Left ventricle myocardium superior (tissue), 1 donor: ENCODE measurements at regions not wholly inside any gene's neighbourhood (a gene's known extent, or its start where the extent isn't known, plus 50 kb on each side); places are given as distances from the start of the nearest gene placed in this dataset.

ENCODE experiments used
- ATAC-seq: fragments of 200-7000 bp; cut with Tn5 transposase; one replicate; pipeline ENCODE4 v1.9.1; 2020; ENCODE audit warnings: mild to moderate bottlenecking, moderate library complexity
- DNase-seq: peaks from one replicate; pipeline ENCODE4 v3.0.0-alpha.2; 2020
- intact Hi-C: fragments of 100-400 bp; cut with micrococcal nuclease; formaldehyde crosslinking; loops from one replicate; pipeline ENCODE4 v1.11.0; 2022
- donor health status: DM: no; HTN: yes; CAD: no; lungs with severe emphysema.

DNA sequence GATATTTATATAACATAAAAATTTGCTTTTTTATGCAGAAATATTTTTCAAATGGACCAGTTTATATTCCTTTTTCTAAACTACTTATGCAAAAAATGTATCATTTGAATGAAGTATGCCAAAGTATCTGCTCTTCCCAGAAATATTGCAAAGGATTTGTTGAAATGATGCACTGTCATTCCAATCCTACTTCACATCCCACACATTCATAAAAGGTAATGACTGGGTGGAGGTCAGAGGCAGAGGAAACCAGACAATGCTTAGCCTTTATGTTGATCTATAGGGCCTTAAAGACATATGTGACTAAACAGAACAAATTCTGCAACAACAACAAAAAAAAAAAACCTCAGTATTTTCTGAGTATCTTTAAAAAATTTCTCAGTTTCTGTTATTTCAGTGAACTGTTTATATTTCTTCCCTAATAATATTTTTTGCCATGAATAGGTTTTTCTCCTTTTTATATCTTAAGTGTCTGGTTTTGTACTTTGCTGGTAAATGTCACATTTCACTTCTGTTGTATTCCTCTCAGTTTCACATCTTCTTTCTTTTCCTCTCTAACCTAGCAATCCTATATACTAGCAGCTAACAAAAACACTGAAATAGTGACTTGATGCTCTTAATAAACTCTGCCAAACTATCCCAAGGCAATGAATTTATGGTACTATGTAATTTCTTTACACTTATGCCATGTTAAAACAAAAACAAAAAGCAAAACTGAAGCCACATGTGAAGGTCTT, 374.1 kb downstream of the BCKDHB start:
- no peak for ATAC-seq
- DNase-seq, result no peak
- intact Hi-C loops, result no loop called here

GRCh38 chr6:80478030-80478429, 371.6 kb downstream of the BCKDHB start:
- DNase-seq, result no peak
- ATAC-seq, result no peak
- intact Hi-C loops, result no loop called here

- intact Hi-C loops, result no loop called here
- DNase-seq, result no peak
- ATAC-seq, result no peak
Observed at GRCh38 chr6:80477591-80477990, 371.1 kb downstream of the BCKDHB start.

- intact Hi-C loops, result no loop called here
- ATAC-seq (no peak), DNase-seq (no peak)
Observed at GRCh38 chr6:80472271-80472670, 365.8 kb downstream of the BCKDHB start.

DNA sequence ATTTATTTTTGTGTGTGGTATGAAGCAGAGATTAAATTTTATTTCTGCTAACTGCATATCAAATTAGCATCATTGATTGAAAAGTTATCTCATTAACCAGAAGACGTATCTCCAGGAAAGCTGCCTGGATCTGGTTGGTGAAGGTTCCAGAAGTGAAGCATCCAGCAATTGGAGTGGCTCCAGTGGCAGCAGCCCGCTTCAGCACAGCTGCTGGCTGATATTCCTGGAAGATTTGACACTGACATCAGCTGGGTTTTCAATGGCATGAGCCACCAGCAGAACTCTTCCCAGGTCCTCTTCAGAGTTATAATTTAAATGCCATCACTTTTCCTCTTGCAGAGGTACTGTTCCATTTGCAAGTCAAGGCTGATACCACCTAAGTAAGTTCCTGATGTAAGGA, 363.5 kb downstream of the BCKDHB start:
- peak; percentile 26 for DNase-seq
- peak; percentile 57 for ATAC-seq
- intact Hi-C loops, result no loop called here

GRCh38 chr6:80468398-80468797, 361.9 kb downstream of the BCKDHB start:
- DNase-seq, result no peak
- ATAC-seq, result no peak
- intact Hi-C loops, result no loop called here

GRCh38 chr6:80467408-80467807, 360.9 kb downstream of the BCKDHB start:
- ATAC-seq (peak; percentile 100), DNase-seq (no peak)
- intact Hi-C loops, result no loop called here

DNA sequence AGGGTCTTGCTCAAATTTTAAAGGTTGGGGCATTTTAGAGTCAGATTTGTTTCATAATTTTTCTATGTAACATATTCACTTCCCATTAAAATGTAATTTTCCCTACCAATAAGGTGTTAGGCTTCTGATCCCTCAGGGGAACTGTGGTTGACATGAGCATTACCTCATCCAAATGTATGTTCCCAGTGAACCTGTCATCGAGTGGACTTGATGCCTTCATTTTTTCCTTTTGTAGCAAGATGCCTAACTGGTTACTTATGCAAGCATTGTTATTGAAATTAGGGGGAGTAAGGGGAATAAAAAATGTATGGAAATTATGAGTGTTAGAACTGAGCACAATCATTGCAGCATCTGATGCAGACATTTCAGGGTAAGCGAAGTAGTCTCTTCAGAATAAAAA, 360.5 kb downstream of the BCKDHB start:
- ATAC-seq, result no peak
- DNase-seq, result no peak

GRCh38 chr6:80465513-80465912, 359.0 kb downstream of the BCKDHB start:
- DNase-seq, result no peak
- intact Hi-C loops, result no loop called here
- ATAC-seq, result no peak

More for the DNA sequence above, 360.5 kb downstream of the BCKDHB start:
- intact Hi-C loops, result no loop called here

DNA sequence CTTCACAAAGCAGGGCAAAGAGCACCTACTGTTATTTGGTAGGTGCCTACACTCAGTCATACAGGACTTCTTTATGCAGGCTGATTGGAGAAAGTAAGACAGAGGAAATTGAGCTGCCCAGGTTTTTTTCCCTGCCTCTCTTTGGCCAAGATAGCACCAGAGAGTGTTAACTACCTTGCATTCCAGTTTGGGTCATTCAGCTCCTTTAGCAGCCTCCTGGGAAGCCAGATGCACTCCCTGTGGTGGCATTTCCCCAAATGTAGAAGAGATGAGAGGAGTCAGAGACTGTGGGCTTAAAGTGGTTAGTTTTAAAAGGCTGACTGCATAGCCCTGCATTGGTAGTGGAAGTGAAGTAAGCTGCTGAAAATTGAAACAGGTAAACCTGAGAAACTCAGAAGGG, 358.4 kb downstream of the BCKDHB start:
- no peak for ATAC-seq
- intact Hi-C loops, result no loop called here
- no peak for DNase-seq

GRCh38 chr6:80463197-80463596, 356.7 kb downstream of the BCKDHB start:
- ATAC-seq, result no peak
- no peak for DNase-seq
- intact Hi-C loops, result no loop called here

DNA sequence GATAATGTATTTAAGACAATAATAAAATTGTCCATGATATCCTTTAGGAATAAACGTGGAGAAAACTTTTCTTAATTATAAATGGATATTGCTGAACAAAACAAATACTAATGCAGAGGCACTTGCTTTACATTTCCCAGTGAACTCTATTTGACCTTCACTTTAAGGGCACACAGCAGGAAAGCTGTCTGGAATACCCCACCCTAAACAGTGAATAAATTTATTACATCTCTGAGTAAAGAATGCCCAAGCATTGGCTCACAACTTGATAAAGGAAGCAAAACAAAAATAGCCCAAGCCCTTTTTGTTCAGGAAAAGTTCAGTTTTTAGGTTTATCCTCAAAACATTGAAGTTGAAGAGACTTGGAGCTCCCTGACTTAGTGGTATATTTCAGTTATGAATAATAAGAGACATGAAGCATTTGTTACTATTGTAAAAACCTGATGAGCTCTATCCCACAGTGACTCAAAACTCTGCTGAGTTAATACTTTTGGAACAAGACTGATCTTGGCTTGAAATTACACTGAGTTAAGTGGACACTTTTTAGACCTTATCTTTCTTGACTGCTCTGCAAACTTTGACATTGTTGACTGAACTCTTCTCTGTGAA, 353.9 kb downstream of the BCKDHB start:
- peak; percentile 9 for ATAC-seq
- intact Hi-C loops, result no loop called here
- DNase-seq, result no peak

DNA sequence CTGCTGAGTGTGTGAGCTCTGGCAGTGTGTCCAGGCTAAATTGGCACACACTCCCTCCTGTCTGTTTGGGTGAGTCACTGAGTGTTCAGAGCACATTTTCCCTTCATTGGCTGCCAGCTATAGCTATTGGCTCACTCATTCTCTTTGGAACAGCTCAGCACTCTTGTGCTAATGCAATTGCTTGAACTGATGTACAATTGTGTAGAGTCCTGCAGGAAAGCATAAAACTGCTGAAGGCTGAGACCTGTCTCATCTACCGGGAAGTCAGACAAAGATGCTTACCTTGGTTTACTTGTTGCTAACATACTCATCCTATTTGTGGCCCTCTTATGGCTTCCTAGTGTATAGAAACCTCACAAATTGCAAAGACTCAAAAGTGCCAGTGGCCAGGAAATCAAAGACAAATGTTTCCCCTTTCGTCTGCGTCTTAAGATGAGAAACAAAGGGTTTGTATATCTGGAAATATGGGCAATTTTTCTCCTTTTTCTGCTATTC, 351.0 kb downstream of the BCKDHB start:
- peak; percentile 75 for DNase-seq
- intact Hi-C loops, result no loop called here
- peak; percentile 100 for ATAC-seq

GRCh38 chr6:80456724-80457438, 350.4 kb downstream of the BCKDHB start:
- ATAC-seq (no peak), DNase-seq (no peak)
- intact Hi-C loops, result loop anchor here (1.0 kb wide), 1 partner anchor 27 kb away; no protein-coding TSS in a partner anchor

DNA sequence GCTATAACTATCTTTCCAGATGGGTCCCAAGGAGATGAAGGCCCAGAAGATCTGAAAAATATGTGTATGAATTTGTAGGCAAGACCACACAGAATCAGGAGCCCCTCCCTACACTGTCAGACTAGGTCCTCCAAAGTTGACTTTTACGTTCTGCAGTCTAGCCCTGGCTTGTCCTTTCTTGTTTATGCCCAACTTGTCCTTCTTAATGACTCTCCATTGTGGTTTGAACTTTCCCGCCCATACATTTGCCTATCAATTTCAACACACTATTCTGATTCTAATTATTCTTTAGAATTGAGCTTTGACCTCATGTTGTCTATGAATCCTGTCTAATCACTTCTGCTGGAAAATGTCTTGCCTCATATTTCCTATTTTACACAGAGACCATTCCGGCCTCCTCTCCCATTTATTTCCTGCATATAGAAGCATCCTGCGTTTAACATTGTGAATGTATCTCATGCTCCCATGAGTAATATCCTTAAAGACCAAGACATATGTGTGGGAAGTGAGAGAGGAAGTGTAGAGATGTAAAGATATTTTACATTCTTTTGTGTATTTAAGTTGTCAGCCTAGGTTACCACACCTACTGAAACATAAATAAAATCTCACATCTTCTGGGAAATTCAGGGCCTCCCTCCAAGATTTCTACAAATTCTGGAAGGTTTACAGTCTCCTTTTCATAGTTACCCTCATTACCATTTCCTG, 348.3 kb downstream of the BCKDHB start:
- intact Hi-C loops, result no loop called here
- ATAC-seq (no peak), DNase-seq (no peak)

GRCh38 chr6:80454197-80454596, 347.7 kb downstream of the BCKDHB start:
- DNase-seq, result no peak
- intact Hi-C loops, result no loop called here
- ATAC-seq, result no peak

DNA sequence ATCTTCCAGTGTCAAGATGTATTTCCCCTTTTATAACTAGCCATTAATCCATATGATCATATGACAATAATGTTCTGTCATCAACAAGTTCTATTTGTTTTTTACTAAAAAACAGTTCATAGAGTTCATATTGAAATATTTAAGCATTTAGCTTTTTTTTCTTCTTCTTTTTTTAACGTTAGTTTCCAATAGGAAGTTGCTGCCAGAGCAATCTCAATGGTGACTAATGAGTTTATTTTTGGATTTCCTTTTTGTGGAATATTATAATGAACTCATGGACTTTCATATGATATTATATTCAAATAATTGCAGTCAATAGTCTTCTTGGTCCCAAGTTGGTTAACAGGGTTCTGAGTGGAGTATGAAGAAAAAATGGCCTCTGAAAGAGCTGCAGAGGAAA, 343.3 kb downstream of the BCKDHB start:
- ATAC-seq (no peak), DNase-seq (no peak)
- intact Hi-C loops, result no loop called here

GRCh38 chr6:80446454-80447045, 340.1 kb downstream of the BCKDHB start:
- intact Hi-C loops, result no loop called here
- DNase-seq (no peak), ATAC-seq (no peak)

DNA sequence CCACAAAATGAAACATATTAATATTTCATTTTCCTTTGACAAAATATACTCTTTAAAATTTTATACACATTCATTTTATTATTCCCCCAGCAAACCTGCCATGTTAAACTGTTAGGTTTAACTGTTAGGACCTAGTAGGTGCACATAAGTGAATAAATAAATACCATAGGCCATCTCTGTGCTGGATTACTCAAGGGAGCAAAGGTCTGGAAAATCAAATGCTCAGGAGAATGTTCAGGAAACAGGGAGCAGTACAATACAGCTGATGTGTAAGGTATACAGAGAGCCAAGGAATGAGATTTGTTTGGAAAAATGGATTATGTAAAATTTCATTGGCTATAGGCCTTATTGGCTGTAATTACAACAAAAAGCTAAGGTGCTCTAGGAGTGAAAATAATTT, 339.3 kb downstream of the BCKDHB start:
- DNase-seq (no peak), ATAC-seq (no peak)
- intact Hi-C loops, result no loop called here
